GM18517 (cell line): ENCODE measurements at regions not wholly inside any gene's neighbourhood (a gene's known extent, or its start where the extent isn't known, plus 50 kb on each side); places are given as distances from the start of the nearest gene placed in this dataset.
"Not testable (repeated sequence)": the region's sequence is repeated elsewhere in the genome, so short reads cannot be mapped to it uniquely, and the experiment has no call there.

Experiments used
- ATAC-seq: cut with Tn5 transposase; IDR thresholded peaks from one replicate; pipeline ENCODE4 v1.9.1; 2021; ENCODE audit warnings: mild to moderate bottlenecking, moderate library complexity; ENCODE audit not compliant: unreplicated experiment

- no peak for ATAC-seq
Measured at GRCh38 chr1:233722212-233722979, 108.5 kb downstream of the KCNK1 start.

GRCh38 chr1:233723387-233723786 is 109.5 kb downstream of the KCNK1 start:
- ATAC-seq, result no peak

- ATAC-seq, result not testable (repeated sequence)
Measured at GRCh38 chr1:233724131-233724631, 110.3 kb downstream of the KCNK1 start.

- ATAC-seq, result no peak
Measured at GRCh38 chr1:233725423-233725822, 111.5 kb downstream of the KCNK1 start.

GRCh38 chr1:233728721-233729120 is 114.8 kb downstream of the KCNK1 start:
- no peak for ATAC-seq

- no peak for ATAC-seq
Measured at GRCh38 chr1:233730380-233730779, 116.5 kb downstream of the KCNK1 start.

- ATAC-seq, result no peak
Measured at GRCh38 chr1:233730809-233731208, 116.9 kb downstream of the KCNK1 start.

- ATAC-seq, result no peak
Measured at GRCh38 chr1:233732206-233732605, 118.3 kb downstream of the KCNK1 start.

- no peak for ATAC-seq
Measured at GRCh38 chr1:233734456-233734855, 120.5 kb downstream of the KCNK1 start.

GRCh38 chr1:233735331-233735730 is 121.4 kb downstream of the KCNK1 start:
- no peak for ATAC-seq

- no peak for ATAC-seq
Measured at GRCh38 chr1:233735847-233736246, 121.9 kb downstream of the KCNK1 start.

GRCh38 chr1:233737341-233737740 is 123.4 kb downstream of the KCNK1 start:
- no peak for ATAC-seq

GRCh38 chr1:233738396-233738795 is 124.5 kb downstream of the KCNK1 start:
- no peak for ATAC-seq

- ATAC-seq, result no peak
Measured at GRCh38 chr1:233738850-233739249, 124.9 kb downstream of the KCNK1 start.

GRCh38 chr1:233744779-233745513 is 131.0 kb downstream of the KCNK1 start:
- ATAC-seq, result no peak

GRCh38 chr1:233750139-233750538 is 136.2 kb downstream of the KCNK1 start:
- no peak for ATAC-seq

GRCh38 chr1:233759665-233760064 is 144.8 kb upstream of the SLC35F3 start:
- ATAC-seq, result no peak

GRCh38 chr1:233764304-233764703 is 140.2 kb upstream of the SLC35F3 start:
- ATAC-seq, result not testable (repeated sequence)

- no peak for ATAC-seq
Measured at GRCh38 chr1:233777566-233777965, 126.9 kb upstream of the SLC35F3 start.

- ATAC-seq, result no peak
Measured at GRCh38 chr1:233780049-233780448, 124.4 kb upstream of the SLC35F3 start.

- ATAC-seq, result no peak
Measured at GRCh38 chr1:233782937-233783586, 121.4 kb upstream of the SLC35F3 start.

GRCh38 chr1:233787599-233787998 is 116.9 kb upstream of the SLC35F3 start:
- no peak for ATAC-seq
